ENCODE measurements at regions not wholly inside any gene's neighbourhood (a gene's known extent, or its start where the extent isn't known, plus 50 kb on each side); places are given as distances from the start of the nearest gene placed in this dataset.

GRCh38 chr5:37979559-37979958 lies 139.7 kb upstream of the GDNF start:
- no peaks in the 10 kb centered on the region for H3K4me1 Mint-ChIP-seq (ENCODE audit: unreplicated experiment)
- H3K9me3 Mint-ChIP-seq (ENCODE audit: unreplicated experiment): no peaks in the 10 kb centered on the region
- no peaks in the 10 kb centered on the region for H3K36me3 Mint-ChIP-seq (ENCODE audit: low read depth, unreplicated experiment)
- DNase-seq (ENCODE audit: low spot score): no peak
- TF ChIP-seq CTCF (IDR thresholded peaks at IDR 0.05; ENCODE audit: unreplicated experiment): no peak
- no peak overlapping the region for H3K27ac Mint-ChIP-seq (ENCODE audit: unreplicated experiment)
- no peak overlapping the region for H3K4me3 Mint-ChIP-seq (ENCODE audit: unreplicated experiment)
- no peaks in the 10 kb centered on the region for H3K27me3 Mint-ChIP-seq (ENCODE audit: unreplicated experiment)

- no peak for DNase-seq (ENCODE audit: low spot score)
- Mint-ChIP-seq H3K27ac (ENCODE audit: unreplicated experiment) (no peak overlapping the region), H3K27me3 (ENCODE audit: unreplicated experiment) (no peaks in the 10 kb centered on the region), H3K9me3 (ENCODE audit: unreplicated experiment) (no peaks in the 10 kb centered on the region), H3K4me3 (ENCODE audit: unreplicated experiment) (no peak overlapping the region), H3K36me3 (ENCODE audit: low read depth, unreplicated experiment) (no peaks in the 10 kb centered on the region), H3K4me1 (ENCODE audit: unreplicated experiment) (no peaks in the 10 kb centered on the region)
- TF ChIP-seq CTCF (IDR thresholded peaks at IDR 0.05; ENCODE audit: unreplicated experiment): no peak
These were observed 135.7 kb upstream of the GDNF start for GRCh38 chr5:37975531-37975930.

- TF ChIP-seq CTCF (IDR thresholded peaks at IDR 0.05; ENCODE audit: unreplicated experiment): no peak
- Mint-ChIP-seq H3K36me3 (ENCODE audit: low read depth, unreplicated experiment) (no peaks in the 10 kb centered on the region), H3K9me3 (ENCODE audit: unreplicated experiment) (no peaks in the 10 kb centered on the region), H3K4me1 (ENCODE audit: unreplicated experiment) (no peaks in the 10 kb centered on the region), H3K4me3 (ENCODE audit: unreplicated experiment) (no peak overlapping the region), H3K27me3 (ENCODE audit: unreplicated experiment) (no peaks in the 10 kb centered on the region), H3K27ac (ENCODE audit: unreplicated experiment) (no peak overlapping the region)
- no peak for DNase-seq (ENCODE audit: low spot score)
These were observed 131.7 kb upstream of the GDNF start for GRCh38 chr5:37971483-37972024.

GRCh38 chr5:37966871-37967270 lies 127.0 kb upstream of the GDNF start:
- no peak for TF ChIP-seq CTCF (IDR thresholded peaks at IDR 0.05; ENCODE audit: unreplicated experiment)
- Mint-ChIP-seq H3K27ac (ENCODE audit: unreplicated experiment) (no peak overlapping the region), H3K4me3 (ENCODE audit: unreplicated experiment) (no peak overlapping the region), H3K4me1 (ENCODE audit: unreplicated experiment) (no peaks in the 10 kb centered on the region), H3K36me3 (ENCODE audit: low read depth, unreplicated experiment) (no peaks in the 10 kb centered on the region), H3K27me3 (ENCODE audit: unreplicated experiment) (no peaks in the 10 kb centered on the region), H3K9me3 (ENCODE audit: unreplicated experiment) (no peaks in the 10 kb centered on the region)
- no peak for DNase-seq (ENCODE audit: low spot score)

GRCh38 chr5:37966291-37966690 lies 126.5 kb upstream of the GDNF start:
- Mint-ChIP-seq H3K27ac (ENCODE audit: unreplicated experiment) (no peak overlapping the region), H3K27me3 (ENCODE audit: unreplicated experiment) (no peaks in the 10 kb centered on the region), H3K4me3 (ENCODE audit: unreplicated experiment) (no peak overlapping the region), H3K4me1 (ENCODE audit: unreplicated experiment) (no peaks in the 10 kb centered on the region), H3K9me3 (ENCODE audit: unreplicated experiment) (no peaks in the 10 kb centered on the region), H3K36me3 (ENCODE audit: low read depth, unreplicated experiment) (no peaks in the 10 kb centered on the region)
- no peak for TF ChIP-seq CTCF (IDR thresholded peaks at IDR 0.05; ENCODE audit: unreplicated experiment)
- DNase-seq (ENCODE audit: low spot score): no peak
